ENCODE measurements at regions not wholly inside any gene's neighbourhood (a gene's known extent, or its start where the extent isn't known, plus 50 kb on each side); places are given as distances from the start of the nearest gene placed in this dataset.

GRCh38 chr2:198945496-198945895, 512.2 kb downstream of the SATB2 start:
- no peak for DNase-seq (ENCODE audit: low spot score)
- TF ChIP-seq, protein P1, sequence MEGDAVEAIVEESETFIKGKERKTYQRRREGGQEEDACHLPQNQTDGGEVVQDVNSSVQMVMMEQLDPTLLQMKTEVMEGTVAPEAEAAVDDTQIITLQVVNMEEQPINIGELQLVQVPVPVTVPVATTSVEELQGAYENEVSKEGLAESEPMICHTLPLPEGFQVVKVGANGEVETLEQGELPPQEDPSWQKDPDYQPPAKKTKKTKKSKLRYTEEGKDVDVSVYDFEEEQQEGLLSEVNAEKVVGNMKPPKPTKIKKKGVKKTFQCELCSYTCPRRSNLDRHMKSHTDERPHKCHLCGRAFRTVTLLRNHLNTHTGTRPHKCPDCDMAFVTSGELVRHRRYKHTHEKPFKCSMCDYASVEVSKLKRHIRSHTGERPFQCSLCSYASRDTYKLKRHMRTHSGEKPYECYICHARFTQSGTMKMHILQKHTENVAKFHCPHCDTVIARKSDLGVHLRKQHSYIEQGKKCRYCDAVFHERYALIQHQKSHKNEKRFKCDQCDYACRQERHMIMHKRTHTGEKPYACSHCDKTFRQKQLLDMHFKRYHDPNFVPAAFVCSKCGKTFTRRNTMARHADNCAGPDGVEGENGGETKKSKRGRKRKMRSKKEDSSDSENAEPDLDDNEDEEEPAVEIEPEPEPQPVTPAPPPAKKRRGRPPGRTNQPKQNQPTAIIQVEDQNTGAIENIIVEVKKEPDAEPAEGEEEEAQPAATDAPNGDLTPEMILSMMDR (IDR thresholded peaks at IDR 0.05) = no peak
- Histone ChIP-seq H3K4me3 (no peak overlapping the region), H3K27ac (no peak overlapping the region)

DNA sequence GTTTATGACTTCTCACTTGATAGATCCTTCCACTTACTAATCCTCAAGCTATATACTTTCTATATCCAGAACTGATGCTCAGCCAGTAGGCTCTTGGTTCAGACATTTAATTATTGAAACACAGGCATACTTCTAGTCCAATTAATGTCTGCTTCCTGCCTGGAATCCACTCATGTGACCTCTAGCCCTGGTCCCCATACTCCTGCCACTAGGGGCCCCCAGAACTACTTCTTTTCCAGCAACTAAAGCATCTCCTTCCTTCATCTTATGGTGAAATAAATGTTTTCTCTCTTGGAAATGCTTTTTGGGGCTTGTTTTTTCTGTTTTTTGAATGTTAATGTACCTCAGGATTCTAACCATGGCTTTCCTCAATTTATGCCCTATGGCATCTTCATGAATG, 527.6 kb downstream of the SATB2 start:
- TF ChIP-seq, protein P1 (IDR thresholded peaks at IDR 0.05) = no peak
- H3K4me3 ChIP-seq = no peak overlapping the region

GRCh38 chr2:198928026-198928425, 529.7 kb downstream of the SATB2 start:
- H3K4me3 ChIP-seq = no peak overlapping the region
- TF ChIP-seq, protein P1 (IDR thresholded peaks at IDR 0.05) = no peak
- DNase-seq (ENCODE audit: low spot score) = no peak
- H3K27ac ChIP-seq = no peak overlapping the region

More for the DNA sequence above, 527.6 kb downstream of the SATB2 start:
- no peak overlapping the region for H3K27ac ChIP-seq
- DNase-seq (ENCODE audit: low spot score) = no peak

GRCh38 chr2:198917926-198918720, 539.6 kb downstream of the SATB2 start:
- no peak overlapping the region for H3K4me3 ChIP-seq

GRCh38 chr2:198917275-198917674, 540.5 kb downstream of the SATB2 start:
- H3K4me3 ChIP-seq = no peak overlapping the region
- H3K27ac ChIP-seq = no peak overlapping the region
- no peak for DNase-seq (ENCODE audit: low spot score)
- TF ChIP-seq, protein P1 (IDR thresholded peaks at IDR 0.05) = no peak

More at GRCh38 chr2:198917926-198918720, 539.6 kb downstream of the SATB2 start:
- DNase-seq (ENCODE audit: low spot score) = no peak
- H3K27ac ChIP-seq = no peak overlapping the region
- TF ChIP-seq, protein P1 (IDR thresholded peaks at IDR 0.05) = no peak

GRCh38 chr2:198916548-198917080, 541.1 kb downstream of the SATB2 start:
- TF ChIP-seq, protein P1 (IDR thresholded peaks at IDR 0.05) = no peak
- no peak overlapping the region for H3K27ac ChIP-seq
- no peak for DNase-seq (ENCODE audit: low spot score)
- no peak overlapping the region for H3K4me3 ChIP-seq
